Body of pancreas (tissue), 4 donors: ENCODE measurements at regions not wholly inside any gene's neighbourhood (a gene's known extent, or its start where the extent isn't known, plus 50 kb on each side); places are given as distances from the start of the nearest gene placed in this dataset.

ENCODE experiments used
- ATAC-seq: fragments of 150-250 bp; one replicate; pipeline ENCODE4 v1.9.1; 2016
- DNase-seq, 4 donors: peaks; one replicate each; pipeline ENCODE4 v3.0.0-alpha.2; 2019
- H3K27ac ChIP-seq, 4 donors: fragments of 200-600 bp; sonication (generic); 1 replicate in 3 of 4; 2 replicates in 1 of 4; pipeline versions ENCODE4 v1.5.1 to v1.6.1; 2016 to 2019; ENCODE audit warnings: mild to moderate bottlenecking in 1 of 4, mixed read lengths in 1 of 4, moderate library complexity in 1 of 4
- H3K27me3 ChIP-seq, 2 donors: fragments of 200-600 bp; sonication (generic); one replicate each; pipeline ENCODE4 v1.6.0; 2016; ENCODE audit warnings: mild to moderate bottlenecking in 1 of 2
- H3K36me3 ChIP-seq, 2 donors: fragments of 200-600 bp; sonication (generic); replicated peaks in 1 of 2; 2 replicates each; pipeline ENCODE4 v1.5.1; 2016; ENCODE audit warnings: low read depth in 2 of 2; ENCODE audit not compliant: insufficient read depth in 1 of 2
- H3K4me1 ChIP-seq: fragments of 200-600 bp; sonication (generic); one replicate; pipeline ENCODE4 v1.6.0; 2016
- H3K4me3 ChIP-seq, 2 donors: fragments of 200-600 bp; sonication (generic); 1 replicate in 1 of 2; 2 replicates in 1 of 2; pipeline ENCODE4 v1.5.1; 2016 to 2019
- H3K9me3 ChIP-seq, 3 donors: fragments of 200-600 bp; sonication (generic); 1 replicate in 2 of 3; 2 replicates in 1 of 3; pipeline ENCODE4 v1.5.1; 2016
- CTCF ChIP-seq, 7 experiments: fragments of 450-650 bp in 4 of 7; fragments of 200-600 bp in 3 of 7; sonication (generic) in 3 of 7; IDR thresholded peaks; one replicate each; pipeline ENCODE4 v1.5.1; 2016 to 2019; ENCODE audit warnings: antibody characterized with exemption in 7 of 7
- POLR2A ChIP-seq, 3 donors: fragments of 450-650 bp; IDR thresholded peaks; one replicate each; pipeline ENCODE4 v1.6.1; 2016; ENCODE audit warnings: antibody characterized with exemption in 3 of 3, mild to moderate bottlenecking in 2 of 3
- WGBS, 2 donors: methylation state at CpG; one replicate each; pipeline ENCODE4 v1.1.5; 2017; 5-methylcytosine and 5-hydroxymethylcytosine counted together
- intact Hi-C: fragments of 100-400 bp; cut with DNase I; formaldehyde crosslinking; loops from one replicate; pipeline ENCODE4 v1.15.1; 2023

- intact Hi-C loops: no loop called here
- H3K27ac ChIP-seq: no peak overlapping the region
- WGBS, 2 donors: 49 to 55% methylated on average over 2 of the region's 2 CpGs
- ATAC-seq (no peak), DNase-seq (no peak)
- no peak overlapping the region for H3K4me3 ChIP-seq
- no peaks in the 10 kb centered on the region for H3K27me3 ChIP-seq
- H3K4me1 ChIP-seq: no peaks in the 10 kb centered on the region
- H3K9me3 ChIP-seq: no peaks in the 10 kb centered on the region
- H3K36me3 ChIP-seq: no peaks in the 10 kb centered on the region
- TF ChIP-seq CTCF (IDR thresholded peaks at IDR 0.05) (no peak), POLR2A (IDR thresholded peaks at IDR 0.05) (no peak)
Observed at GRCh38 chr5:155514105-155514563, 500.6 kb downstream of the KIF4B start.

GRCh38 chr5:155522540-155522939, 509.0 kb downstream of the KIF4B start:
- ATAC-seq: no peak
- H3K36me3 ChIP-seq: no peaks in the 10 kb centered on the region
- no peak for DNase-seq
- no peak overlapping the region for H3K4me3 ChIP-seq
- H3K27me3 ChIP-seq: no peaks in the 10 kb centered on the region
- TF ChIP-seq POLR2A (IDR thresholded peaks at IDR 0.05) (no peak), CTCF (IDR thresholded peaks at IDR 0.05) (no peak)
- H3K9me3 ChIP-seq: no peaks in the 10 kb centered on the region
- no peaks in the 10 kb centered on the region for H3K4me1 ChIP-seq
- WGBS, 2 donors: 60 to 67% methylated on average over 1 of the region's 1 CpG
- intact Hi-C loops: no loop called here
- H3K27ac ChIP-seq: no peak overlapping the region

- Histone ChIP-seq H3K36me3 (no peaks in the 10 kb centered on the region), H3K9me3 (no peaks in the 10 kb centered on the region), H3K27me3 (no peaks in the 10 kb centered on the region), H3K4me1 (no peaks in the 10 kb centered on the region), H3K27ac (no peak overlapping the region), H3K4me3 (no peak overlapping the region)
- intact Hi-C loops: no loop called here
- ATAC-seq (no peak), DNase-seq (no peak)
- 39 to 49% methylated on average over 2 of the region's 2 CpGs for WGBS, 2 donors
- TF ChIP-seq POLR2A (IDR thresholded peaks at IDR 0.05): no peak
- TF ChIP-seq CTCF (IDR thresholded peaks at IDR 0.05): no peak
Observed at GRCh38 chr5:155529362-155529761, 515.8 kb downstream of the KIF4B start.

- ATAC-seq (no peak), DNase-seq (no peak)
- no peak overlapping the region for H3K4me3 ChIP-seq
- TF ChIP-seq CTCF (IDR thresholded peaks at IDR 0.05): no peak
- no peak for TF ChIP-seq POLR2A (IDR thresholded peaks at IDR 0.05)
- no peaks in the 10 kb centered on the region for H3K4me1 ChIP-seq
- H3K9me3 ChIP-seq: no peaks in the 10 kb centered on the region
- intact Hi-C loops: no loop called here
- no peak overlapping the region for H3K27ac ChIP-seq
- H3K27me3 ChIP-seq: no peaks in the 10 kb centered on the region
- no peaks in the 10 kb centered on the region for H3K36me3 ChIP-seq
Observed at GRCh38 chr5:155530046-155530445, 516.5 kb downstream of the KIF4B start.

- TF ChIP-seq CTCF (IDR thresholded peaks at IDR 0.05) (no peak), POLR2A (IDR thresholded peaks at IDR 0.05) (no peak)
- intact Hi-C loops: no loop called here
- no peaks in the 10 kb centered on the region for H3K4me1 ChIP-seq
- 31 to 35% methylated on average over 4 of the region's 4 CpGs for WGBS, 2 donors
- no peak overlapping the region for H3K4me3 ChIP-seq
- H3K27me3 ChIP-seq: no peaks in the 10 kb centered on the region
- ATAC-seq: no peak
- no peaks in the 10 kb centered on the region for H3K9me3 ChIP-seq
- H3K27ac ChIP-seq: no peak overlapping the region
- DNase-seq: no peak
- no peaks in the 10 kb centered on the region for H3K36me3 ChIP-seq
Observed at GRCh38 chr5:155532621-155533311, 519.2 kb downstream of the KIF4B start.
